OCI-LY7 (cell line): ENCODE measurements at regions not wholly inside any gene's neighbourhood (a gene's known extent, or its start where the extent isn't known, plus 50 kb on each side); places are given as distances from the start of the nearest gene placed in this dataset.

ENCODE experiments used
- EZH2phosphoT487 ChIP-seq: fragments of 200-600 bp; sonication (generic); IDR thresholded peaks from 2 replicates; pipeline ENCODE4 v1.6.1; 2018; ENCODE audit warnings: low read depth, borderline replicate concordance, mild to moderate bottlenecking, mixed run types, antibody characterized with exemption, low read length, moderate library complexity, mixed read lengths
- TF ChIP-seq, protein P1 (sequence below): fragments of 200-600 bp; sonication (generic); conservative IDR thresholded peaks from 2 replicates; pipeline ENCODE4 v1.5.1; 2014; ENCODE audit warnings: mild to moderate bottlenecking, antibody characterized with exemption, low read length, moderate library complexity, mixed read lengths

DNA sequence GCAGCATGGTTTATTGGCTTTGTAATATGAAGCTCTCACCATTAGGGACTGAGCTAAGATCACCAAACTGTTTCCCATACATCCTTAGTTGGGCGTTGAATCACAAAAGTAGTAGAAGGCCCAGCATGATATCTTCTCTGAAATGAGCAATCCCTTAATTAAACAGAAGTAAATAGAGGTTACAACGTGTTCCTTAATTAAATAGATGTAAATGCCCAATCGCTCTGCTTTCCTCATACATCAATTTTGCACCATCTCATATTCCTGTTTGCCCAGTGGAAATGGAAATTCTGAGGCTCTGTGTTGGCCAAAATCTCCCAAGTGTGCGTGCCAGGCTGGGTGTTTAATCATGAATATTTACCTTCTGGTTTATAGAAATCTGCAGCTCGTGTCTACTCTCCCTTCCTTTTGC lies 107.4 kb upstream of the FOXB1 start:
- TF ChIP-seq, protein P1, sequence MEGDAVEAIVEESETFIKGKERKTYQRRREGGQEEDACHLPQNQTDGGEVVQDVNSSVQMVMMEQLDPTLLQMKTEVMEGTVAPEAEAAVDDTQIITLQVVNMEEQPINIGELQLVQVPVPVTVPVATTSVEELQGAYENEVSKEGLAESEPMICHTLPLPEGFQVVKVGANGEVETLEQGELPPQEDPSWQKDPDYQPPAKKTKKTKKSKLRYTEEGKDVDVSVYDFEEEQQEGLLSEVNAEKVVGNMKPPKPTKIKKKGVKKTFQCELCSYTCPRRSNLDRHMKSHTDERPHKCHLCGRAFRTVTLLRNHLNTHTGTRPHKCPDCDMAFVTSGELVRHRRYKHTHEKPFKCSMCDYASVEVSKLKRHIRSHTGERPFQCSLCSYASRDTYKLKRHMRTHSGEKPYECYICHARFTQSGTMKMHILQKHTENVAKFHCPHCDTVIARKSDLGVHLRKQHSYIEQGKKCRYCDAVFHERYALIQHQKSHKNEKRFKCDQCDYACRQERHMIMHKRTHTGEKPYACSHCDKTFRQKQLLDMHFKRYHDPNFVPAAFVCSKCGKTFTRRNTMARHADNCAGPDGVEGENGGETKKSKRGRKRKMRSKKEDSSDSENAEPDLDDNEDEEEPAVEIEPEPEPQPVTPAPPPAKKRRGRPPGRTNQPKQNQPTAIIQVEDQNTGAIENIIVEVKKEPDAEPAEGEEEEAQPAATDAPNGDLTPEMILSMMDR: no peak
- no peak for TF ChIP-seq EZH2phosphoT487
